ENCODE measurements at regions not wholly inside any gene's neighbourhood (a gene's known extent, or its start where the extent isn't known, plus 50 kb on each side); places are given as distances from the start of the nearest gene placed in this dataset.

DNA sequence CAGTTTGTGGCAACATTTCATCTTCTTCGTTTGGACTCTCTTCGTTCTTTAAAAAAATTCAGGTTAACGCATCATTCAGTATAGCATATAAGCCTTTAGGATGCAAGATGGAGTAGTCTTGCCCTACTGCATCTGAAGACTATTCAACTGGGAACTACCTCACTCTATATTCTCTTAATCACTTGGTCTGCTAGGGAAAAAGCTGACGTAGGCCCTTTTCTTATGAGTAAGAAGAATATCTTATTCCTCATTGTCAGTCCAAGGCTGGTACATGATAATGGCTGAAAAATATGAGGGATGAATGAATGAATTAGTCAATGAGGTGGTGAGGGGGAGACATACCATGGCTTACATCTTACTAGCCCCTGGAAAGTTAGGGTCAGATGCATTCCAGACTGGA is 294.2 kb downstream of the GPATCH2 start:
- TF ChIP-seq GATA1 (IDR thresholded peaks at IDR 0.05; ENCODE audit: low read depth, low read length) (no peak), POLR2A (IDR thresholded peaks at IDR 0.05; ENCODE audit: low read length) (no peak)
- no peak for DNase-seq

DNA sequence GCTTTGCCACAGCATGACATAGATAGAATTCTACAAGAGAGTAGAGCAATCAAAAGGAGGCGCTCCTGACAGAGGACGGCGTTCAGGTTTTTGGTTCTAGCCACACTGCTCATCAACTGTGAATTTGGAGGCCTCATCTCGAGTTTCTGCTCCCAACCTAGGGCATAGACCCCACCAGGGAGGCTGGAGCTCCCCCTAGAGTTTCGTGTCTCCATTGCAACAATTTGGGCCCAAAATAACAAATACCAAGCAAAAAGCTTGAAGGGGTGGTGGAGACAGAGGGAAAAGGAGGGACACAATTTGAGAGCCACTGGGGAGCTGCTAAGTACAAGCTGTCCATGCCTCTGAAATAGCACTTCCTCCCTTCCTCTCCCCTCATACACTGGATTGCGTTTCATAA is 297.0 kb downstream of the GPATCH2 start:
- TF ChIP-seq POLR2A (IDR thresholded peaks at IDR 0.05; ENCODE audit: low read length) (no peak), GATA1 (IDR thresholded peaks at IDR 0.05; ENCODE audit: low read depth, low read length) (no peak)
- DNase-seq = peak; percentile 2 to 26

DNA sequence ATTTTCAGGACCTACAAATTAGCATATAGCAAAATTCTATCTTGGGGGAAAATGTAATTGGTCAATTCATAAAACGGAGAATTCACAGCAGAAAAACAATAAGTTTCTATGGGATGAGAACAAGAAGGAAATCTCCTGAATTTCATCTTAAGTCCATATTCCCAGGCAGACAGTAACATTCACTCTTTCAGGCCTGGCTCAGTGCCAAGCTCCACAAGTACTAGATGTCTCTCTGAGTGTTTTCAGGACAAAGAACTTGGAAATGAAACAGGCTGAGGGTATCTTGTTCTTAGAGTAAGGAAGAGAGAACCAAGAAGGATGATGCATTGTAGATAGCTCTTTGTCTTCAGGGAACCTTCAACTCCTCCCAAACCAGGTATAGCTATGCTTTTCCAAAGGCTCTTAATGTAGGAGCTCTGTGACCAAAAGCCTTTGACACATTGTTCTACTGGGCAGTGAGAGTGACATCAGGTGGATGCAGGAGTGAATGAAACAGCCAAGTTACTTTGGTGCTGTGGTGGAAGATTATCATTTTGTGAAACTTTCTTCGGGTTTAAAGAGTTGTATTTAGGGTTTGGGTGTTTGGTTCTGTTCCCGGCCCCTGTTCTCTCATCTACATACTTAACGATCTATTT is 298.3 kb downstream of the GPATCH2 start:
- no peak for DNase-seq
- no peak for TF ChIP-seq GATA1 (IDR thresholded peaks at IDR 0.05; ENCODE audit: low read depth, low read length)
- no peak for TF ChIP-seq POLR2A (IDR thresholded peaks at IDR 0.05; ENCODE audit: low read length)

DNA sequence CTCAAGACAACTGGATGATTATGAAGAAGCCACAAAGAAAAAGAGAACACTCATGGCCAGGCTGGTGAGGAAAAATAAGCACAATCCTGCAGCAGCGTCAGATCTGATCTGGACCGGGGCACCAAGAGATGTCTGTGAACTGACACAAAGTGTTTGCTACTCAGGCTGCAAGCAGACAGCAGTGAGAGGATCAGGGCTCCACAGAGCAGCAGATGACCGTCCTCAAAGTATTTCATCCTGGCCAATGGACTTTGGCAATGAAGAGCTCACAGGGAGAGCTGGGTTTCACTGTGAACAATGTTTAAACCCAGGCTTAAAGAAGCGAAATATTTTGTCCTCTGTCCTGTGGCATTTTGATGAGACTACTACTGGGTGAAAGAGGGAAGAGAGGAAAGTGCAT is 299.2 kb downstream of the GPATCH2 start:
- DNase-seq = no peak
- TF ChIP-seq POLR2A (IDR thresholded peaks at IDR 0.05; ENCODE audit: low read length) (no peak), GATA1 (IDR thresholded peaks at IDR 0.05; ENCODE audit: low read depth, low read length) (no peak)

DNA sequence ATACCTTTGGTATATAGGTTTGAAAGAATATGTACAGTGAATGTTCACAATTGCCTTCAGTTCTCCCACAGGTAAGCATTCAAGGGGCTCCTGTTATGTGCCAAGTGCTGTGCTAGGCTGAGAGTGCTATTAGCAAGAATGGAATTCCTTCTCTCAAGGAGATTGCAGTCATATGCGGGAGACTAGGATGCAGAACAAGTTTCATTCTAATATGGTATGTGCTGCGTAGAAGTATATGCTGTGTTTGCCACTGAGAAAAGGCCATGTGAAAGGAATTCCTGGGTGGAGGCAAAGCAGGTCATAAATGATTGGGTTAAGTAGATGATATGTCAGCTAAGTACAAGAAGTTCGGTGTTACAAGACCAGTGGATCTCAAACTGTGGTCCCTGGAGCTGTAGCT is 303.0 kb downstream of the GPATCH2 start:
- DNase-seq = no peak
- TF ChIP-seq GATA1 (IDR thresholded peaks at IDR 0.05; ENCODE audit: low read depth, low read length) (no peak), POLR2A (IDR thresholded peaks at IDR 0.05; ENCODE audit: low read length) (no peak)

DNA sequence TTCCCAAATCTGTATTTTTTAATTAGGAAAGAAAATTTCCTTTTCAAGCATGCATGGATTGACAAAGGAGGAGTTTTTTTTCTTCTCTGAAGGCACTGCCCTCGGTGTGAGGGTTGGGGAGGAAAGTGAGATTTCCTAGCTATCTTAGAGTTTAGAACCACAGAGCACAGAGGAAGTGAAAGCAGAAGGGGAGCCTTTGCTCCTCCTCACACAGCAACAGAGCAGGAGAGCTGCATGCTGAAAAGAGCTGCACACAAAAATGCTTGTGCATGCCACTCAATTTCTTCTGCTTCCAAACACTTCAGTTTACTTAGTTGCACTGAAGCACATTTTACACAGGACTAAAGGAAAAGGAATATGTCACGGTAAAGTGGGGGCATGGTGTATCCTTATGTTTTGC is 308.1 kb downstream of the GPATCH2 start:
- no peak for TF ChIP-seq GATA1 (IDR thresholded peaks at IDR 0.05; ENCODE audit: low read depth, low read length)
- no peak for TF ChIP-seq POLR2A (IDR thresholded peaks at IDR 0.05; ENCODE audit: low read length)
- no peak for DNase-seq

DNA sequence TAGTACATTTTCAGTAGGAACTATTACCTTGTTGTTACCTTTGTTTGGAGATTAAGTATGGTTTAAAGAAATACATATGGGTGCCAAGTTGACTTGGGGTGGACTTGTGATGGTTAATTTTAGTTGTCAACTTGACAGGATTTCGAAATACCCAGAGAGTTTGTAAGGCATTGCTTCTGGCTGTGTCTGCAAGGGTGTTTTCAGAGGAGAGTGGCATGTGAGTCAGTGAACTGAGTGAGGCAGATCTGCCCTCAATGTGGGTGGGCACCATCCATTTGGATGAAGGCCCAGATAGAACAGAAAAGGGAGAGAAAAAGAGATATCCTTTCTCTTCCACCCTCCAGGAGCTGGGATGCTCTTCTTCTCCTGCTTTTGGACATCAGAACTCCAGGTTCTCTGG is 315.5 kb downstream of the GPATCH2 start:
- no peak for TF ChIP-seq GATA1 (IDR thresholded peaks at IDR 0.05; ENCODE audit: low read depth, low read length)
- no peak for TF ChIP-seq POLR2A (IDR thresholded peaks at IDR 0.05; ENCODE audit: low read length)
- no peak for DNase-seq

DNA sequence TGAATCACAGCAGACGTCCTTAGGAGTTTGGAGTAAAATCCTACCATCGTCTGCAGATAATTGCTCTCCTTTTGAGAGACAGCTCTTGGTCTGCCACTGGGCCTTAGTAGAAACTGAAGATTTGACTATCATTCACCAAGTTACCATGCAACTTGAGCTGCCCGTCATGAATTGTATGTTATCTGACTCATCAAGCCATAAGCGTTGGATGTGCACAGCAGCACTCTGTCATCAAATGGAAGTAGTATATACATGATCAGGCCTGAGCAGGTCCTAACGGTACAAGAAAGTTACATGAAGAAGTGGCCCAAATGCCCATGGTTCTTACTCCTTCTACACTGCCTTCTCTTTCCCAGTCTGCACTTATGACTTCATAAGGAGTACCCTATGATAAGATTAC is 317.8 kb downstream of the GPATCH2 start:
- DNase-seq = no peak
- TF ChIP-seq POLR2A (IDR thresholded peaks at IDR 0.05; ENCODE audit: low read length) (no peak), GATA1 (IDR thresholded peaks at IDR 0.05; ENCODE audit: low read depth, low read length) (no peak)

DNA sequence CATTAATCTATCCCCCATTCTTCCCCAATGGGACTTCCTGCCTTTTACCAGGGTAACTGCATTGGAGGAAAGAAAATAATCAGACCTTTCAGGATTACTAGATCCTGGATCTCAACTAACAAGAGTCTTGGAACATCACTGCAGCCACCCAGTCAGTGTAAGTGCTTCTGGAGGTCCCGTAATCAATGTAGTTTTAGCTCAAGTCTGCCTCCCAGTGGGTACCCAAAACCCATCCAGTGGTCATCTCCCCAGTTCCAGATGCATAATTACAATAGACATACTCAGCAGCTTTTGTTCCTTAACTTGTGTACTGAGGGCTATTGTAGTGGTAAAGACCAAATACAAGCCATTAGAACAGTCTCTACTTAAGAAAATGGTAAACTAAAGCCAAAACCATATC is 319.1 kb downstream of the GPATCH2 start:
- DNase-seq = peak; percentile 1 to 2
- no peak for TF ChIP-seq GATA1 (IDR thresholded peaks at IDR 0.05; ENCODE audit: low read depth, low read length)
- TF ChIP-seq POLR2A (IDR thresholded peaks at IDR 0.05; ENCODE audit: low read length) = no peak

DNA sequence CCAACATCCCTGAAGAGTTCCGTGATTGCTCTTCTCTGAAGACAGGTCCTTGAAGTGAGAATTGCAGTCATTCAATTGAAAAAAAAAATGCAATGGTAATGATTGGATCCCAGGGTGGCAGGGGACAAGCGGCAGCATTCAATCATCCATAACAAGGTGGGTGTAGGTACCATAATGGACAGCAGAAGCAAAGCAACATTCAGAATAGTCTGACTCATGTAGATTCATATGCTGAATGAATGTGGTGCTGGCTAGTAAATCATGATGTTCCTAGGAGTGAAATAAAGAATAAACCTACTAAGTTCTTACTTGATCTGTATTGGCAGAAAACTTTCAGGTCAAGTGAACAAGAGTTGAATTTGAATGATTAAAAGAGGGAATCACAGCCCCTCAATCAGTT is 319.6 kb downstream of the GPATCH2 start:
- TF ChIP-seq GATA1 (IDR thresholded peaks at IDR 0.05; ENCODE audit: low read depth, low read length) (no peak), POLR2A (IDR thresholded peaks at IDR 0.05; ENCODE audit: low read length) (no peak)
- no peak for DNase-seq

DNA sequence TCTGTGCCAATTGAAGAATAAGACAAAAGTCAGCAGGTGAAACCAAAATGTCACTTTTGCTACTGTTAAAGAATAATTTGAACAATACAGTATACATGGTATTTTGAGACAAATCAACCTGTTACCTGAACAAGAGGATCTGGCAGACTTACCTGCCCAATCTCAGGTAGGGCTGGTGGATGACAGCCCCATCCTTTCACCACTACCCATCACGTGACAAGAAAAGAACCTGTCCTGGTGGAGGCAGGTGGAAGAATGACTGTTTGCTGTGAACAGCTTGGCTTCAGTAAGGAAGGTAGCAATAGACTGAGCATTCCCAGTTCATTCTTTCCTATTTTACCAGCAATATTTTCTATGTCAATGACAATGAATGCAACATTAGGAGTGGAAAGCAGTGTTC is 349.6 kb downstream of the GPATCH2 start:
- TF ChIP-seq GATA1 (IDR thresholded peaks at IDR 0.05; ENCODE audit: low read depth, low read length) (no peak), POLR2A (IDR thresholded peaks at IDR 0.05; ENCODE audit: low read length) (no peak)
- no peak for DNase-seq

DNA sequence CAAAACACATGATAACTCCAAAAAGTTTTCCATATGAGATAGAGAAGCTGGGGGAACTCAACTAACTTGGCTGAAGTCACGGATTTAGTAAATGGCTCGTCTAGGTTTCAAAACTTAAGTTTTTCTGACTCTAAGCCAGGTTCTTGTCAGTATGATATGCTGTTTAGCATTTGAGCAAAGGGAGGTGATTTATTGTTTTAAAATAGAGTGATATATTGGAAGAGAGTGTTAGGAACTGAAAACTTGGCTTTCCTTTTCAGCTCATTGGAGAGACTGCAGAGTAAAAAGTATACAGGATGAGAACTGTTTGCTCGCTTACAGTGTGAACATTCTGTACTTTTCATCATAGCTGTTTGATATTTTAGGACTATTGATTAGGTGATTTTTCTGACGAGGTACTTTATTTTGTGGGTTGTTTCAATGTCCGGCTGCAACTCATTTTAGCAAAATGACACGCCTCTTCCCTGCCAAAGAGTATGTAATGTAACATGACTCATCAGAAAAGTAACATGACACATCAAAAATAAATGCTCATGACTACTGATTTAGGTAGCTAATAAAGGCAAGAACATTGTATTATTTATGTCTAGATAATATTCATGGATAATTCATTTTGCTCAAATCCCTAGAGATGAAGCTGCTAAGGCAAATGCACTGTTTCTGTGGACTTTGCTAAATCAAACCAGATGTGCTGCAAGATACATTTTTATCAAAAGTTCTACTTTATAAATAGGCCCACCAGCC is 355.1 kb downstream of the GPATCH2 start:
- TF ChIP-seq POLR2A (IDR thresholded peaks at IDR 0.05; ENCODE audit: low read length) = no peak
- TF ChIP-seq GATA1 (IDR thresholded peaks at IDR 0.05; ENCODE audit: low read depth, low read length) = no peak
- peak; percentile 1 to 9 for DNase-seq

DNA sequence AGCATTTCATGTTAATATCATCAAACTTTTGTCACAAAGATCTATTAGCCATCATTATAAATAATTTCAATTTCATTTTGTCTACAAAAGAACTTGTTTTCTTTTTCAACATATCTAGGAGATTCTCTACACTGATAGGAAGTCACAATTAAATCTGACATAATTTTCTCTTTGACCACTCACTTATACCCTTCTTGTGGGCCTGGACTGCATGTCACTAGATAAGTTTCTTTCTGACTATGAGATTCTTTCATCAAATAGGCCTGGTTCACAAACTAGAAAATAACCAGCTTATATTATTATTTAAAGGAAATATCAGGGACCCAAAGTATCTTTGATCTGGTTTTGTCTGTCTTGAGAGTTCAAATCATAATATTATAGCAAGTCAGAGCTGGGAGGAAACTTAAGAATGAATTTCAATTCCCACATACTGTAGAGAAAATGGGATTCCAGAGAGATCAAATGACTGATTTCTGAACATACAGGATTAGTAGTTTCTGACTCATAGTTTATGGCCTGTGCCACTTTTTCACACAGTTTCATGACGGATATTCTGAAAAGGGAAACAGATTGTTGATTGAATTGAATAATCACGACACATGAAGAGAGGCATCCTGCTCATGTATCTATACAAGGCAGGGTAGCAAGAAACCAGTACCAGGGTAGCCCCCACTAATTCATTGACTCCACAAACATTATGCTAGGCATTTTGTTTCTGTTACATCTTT is 355.8 kb downstream of the GPATCH2 start:
- TF ChIP-seq POLR2A (IDR thresholded peaks at IDR 0.05; ENCODE audit: low read length) (no peak), GATA1 (IDR thresholded peaks at IDR 0.05; ENCODE audit: low read depth, low read length) (no peak)

DNA sequence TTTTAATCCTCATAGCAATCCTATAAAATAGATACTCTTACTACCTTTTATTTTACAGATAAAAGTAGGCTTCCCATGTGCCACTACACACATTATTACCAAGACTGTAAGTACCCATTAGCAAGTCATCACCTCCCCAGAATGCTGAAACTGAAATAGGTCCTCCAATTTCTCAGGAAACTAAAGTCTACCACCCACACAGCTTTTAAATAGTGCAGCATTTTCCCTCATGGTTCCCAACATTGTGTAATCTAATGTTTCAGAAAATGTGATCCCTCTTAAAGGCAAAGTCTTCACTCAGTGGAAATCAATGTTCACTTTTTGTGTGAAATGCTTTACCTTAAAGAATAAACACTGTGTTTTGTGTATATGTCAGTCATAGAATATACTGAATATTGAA is 356.5 kb downstream of the GPATCH2 start:
- DNase-seq = no peak
- TF ChIP-seq GATA1 (IDR thresholded peaks at IDR 0.05; ENCODE audit: low read depth, low read length) = no peak
- no peak for TF ChIP-seq POLR2A (IDR thresholded peaks at IDR 0.05; ENCODE audit: low read length)

More for the DNA sequence above, 355.8 kb downstream of the GPATCH2 start:
- DNase-seq = no peak
